Keratinocyte (primary cell): ENCODE measurements at regions not wholly inside any gene's neighbourhood (a gene's known extent, or its start where the extent isn't known, plus 50 kb on each side); places are given as distances from the start of the nearest gene placed in this dataset.

Experiments used
- DNase-seq: peaks from one replicate; pipeline ENCODE4 v3.0.0-alpha.2; 2011; ENCODE audit warnings: low read depth, missing footprints, low spot score
- FAIRE-seq: peaks from 2 replicates; lab custom pipeline; 2011; peaks lifted over from hg19 to GRCh38; lab: Jason Lieb, UNC
- H2AFZ ChIP-seq: 2 replicates; pipeline ENCODE4 v1.6.0; 2012; ENCODE audit warnings: low read length, control low read depth, inconsistent platforms; ENCODE audit not compliant: control insufficient read depth
- H3K27ac ChIP-seq: 2 replicates; pipeline ENCODE4 v1.5.1; 2011; ENCODE audit warnings: low read length; ENCODE audit not compliant: control insufficient read depth, insufficient read depth
- H3K27me3 ChIP-seq: 3 replicates; pipeline ENCODE4 v1.6.0; 2011; ENCODE audit warnings: low read length; ENCODE audit not compliant: control insufficient read depth, insufficient read depth; ENCODE audit errors: extremely low read depth
- H3K36me3 ChIP-seq, 2 experiments: 2 replicates in 1 of 2; 3 replicates in 1 of 2; pipeline ENCODE4 v1.5.1; 2011; ENCODE audit warnings: low read length in 2 of 2, mild to moderate bottlenecking in 1 of 2; ENCODE audit not compliant: control insufficient read depth in 2 of 2, insufficient read depth in 2 of 2; ENCODE audit errors: extremely low read depth in 1 of 2
- H3K4me1 ChIP-seq: 3 replicates; pipeline ENCODE4 v1.5.1; 2011; ENCODE audit warnings: low read length; ENCODE audit not compliant: control insufficient read depth, insufficient read depth; ENCODE audit errors: extremely low read depth
- H3K4me2 ChIP-seq: 3 replicates; pipeline ENCODE4 v1.6.0; 2011; ENCODE audit warnings: low read depth, low read length; ENCODE audit not compliant: control insufficient read depth, insufficient read depth; ENCODE audit errors: extremely low read depth
- H3K4me3 ChIP-seq, 3 experiments: fragments of 200-600 bp in 1 of 3; sonication (generic) in 1 of 3; 2 replicates in 2 of 3; 3 replicates in 1 of 3; pipeline ENCODE4 v1.5.1; 2011 to 2016; ENCODE audit warnings: low read length in 3 of 3, mild to moderate bottlenecking in 3 of 3, control low read depth in 2 of 3, inconsistent platforms in 1 of 3, low read depth in 1 of 3, mixed read lengths in 1 of 3, mixed run types in 1 of 3, moderate library complexity in 1 of 3; ENCODE audit not compliant: control insufficient read depth in 2 of 3, insufficient read depth in 2 of 3; ENCODE audit errors: extremely low read depth in 1 of 3
- H3K79me2 ChIP-seq: 2 replicates; pipeline ENCODE4 v1.6.0; 2012; ENCODE audit warnings: low read length; ENCODE audit not compliant: control insufficient read depth, insufficient read depth
- H3K9ac ChIP-seq: 3 replicates; pipeline ENCODE4 v1.6.0; 2011; ENCODE audit warnings: low read length; ENCODE audit not compliant: control insufficient read depth, insufficient read depth; ENCODE audit errors: extremely low read depth
- H3K9me1 ChIP-seq: 3 replicates; pipeline ENCODE4 v1.6.0; 2011; ENCODE audit warnings: low read length; ENCODE audit not compliant: control insufficient read depth, insufficient read depth; ENCODE audit errors: extremely low read depth
- H3K9me3 ChIP-seq: 2 replicates; pipeline ENCODE4 v1.5.1; 2012; ENCODE audit warnings: low read depth, low read length; ENCODE audit not compliant: control insufficient read depth
- H4K20me1 ChIP-seq: 3 replicates; pipeline ENCODE4 v1.6.0; 2011; ENCODE audit warnings: low read length; ENCODE audit not compliant: control insufficient read depth, insufficient read depth; ENCODE audit errors: extremely low read depth
- CTCF ChIP-seq, 3 experiments: IDR thresholded peaks in 1 of 3; conservative IDR thresholded peaks in 1 of 3; optimal IDR thresholded peaks in 1 of 3; 2 replicates in 2 of 3; 3 replicates in 1 of 3; pipeline versions ENCODE3 to v1.5.1; 2011; ENCODE audit warnings: low read length in 3 of 3, mild to moderate bottlenecking in 3 of 3, moderate library complexity in 2 of 3, control low read depth in 1 of 3, inconsistent platforms in 1 of 3; ENCODE audit not compliant: insufficient read depth in 2 of 3; ENCODE audit errors: extremely low read depth in 1 of 3
- EZH2 ChIP-seq: IDR thresholded peaks from one replicate; pipeline ENCODE4 v1.6.1; 2012; ENCODE audit warnings: inconsistent platforms, mild to moderate bottlenecking, low read length, moderate library complexity
- dilution Hi-C: fragments of 300-500 bp; cut with MboI; formaldehyde crosslinking; loops from one replicate; pipeline ENCODE4 v1.7.0; 2020; ENCODE audit warnings: low sequenced_read_pairs; ENCODE audit not compliant: extremely low pct_ligation_motif_present

GRCh38 chr16:17850581-17851250 is 380.0 kb upstream of the XYLT1 start:
- Histone ChIP-seq H3K36me3 (no peaks in the 10 kb centered on the region), H3K4me3 (no peak overlapping the region), H3K27ac (no peak overlapping the region), H3K4me1 (no peaks in the 10 kb centered on the region), H3K4me2 (no peak overlapping the region), H3K9me1 (no peaks in the 10 kb centered on the region), H2AFZ (no peak overlapping the region), H3K79me2 (no peaks in the 10 kb centered on the region), H3K9ac (no peak overlapping the region), H3K27me3 (no peaks in the 10 kb centered on the region), H3K9me3 (no peaks in the 10 kb centered on the region), H4K20me1 (no peaks in the 10 kb centered on the region)
- DNase-seq (no peak), FAIRE-seq (no peak)
- TF ChIP-seq EZH2 (no peak), CTCF (optimal IDR thresholded peaks at IDR 0.05 in 1 of 3, IDR thresholded peaks at IDR 0.05 in 1 of 3, conservative IDR thresholded peaks at IDR 0.05 in 1 of 3; ENCODE audit: extremely low read depth in 1 of 3, insufficient read depth in 2 of 3, low read length in 3 of 3) (no peak)
- dilution Hi-C loops: no loop called here

- Histone ChIP-seq H3K27me3 (no peaks in the 10 kb centered on the region), H3K27ac (no peak overlapping the region), H2AFZ (no peak overlapping the region), H4K20me1 (no peaks in the 10 kb centered on the region), H3K9me3 (no peaks in the 10 kb centered on the region), H3K9me1 (no peaks in the 10 kb centered on the region), H3K79me2 (no peaks in the 10 kb centered on the region), H3K9ac (no peak overlapping the region), H3K4me1 (no peaks in the 10 kb centered on the region), H3K4me3 (no peak overlapping the region), H3K4me2 (no peak overlapping the region), H3K36me3 (no peaks in the 10 kb centered on the region)
- DNase-seq: no peak
- dilution Hi-C loops: no loop called here
- no peak for TF ChIP-seq CTCF (optimal IDR thresholded peaks at IDR 0.05 in 1 of 3, IDR thresholded peaks at IDR 0.05 in 1 of 3, conservative IDR thresholded peaks at IDR 0.05 in 1 of 3; ENCODE audit: extremely low read depth in 1 of 3, insufficient read depth in 2 of 3, low read length in 3 of 3)
- TF ChIP-seq EZH2: no peak
- FAIRE-seq: no peak
Measured at GRCh38 chr16:17847234-17847795, 376.6 kb upstream of the XYLT1 start.
